ENCODE measurements at regions not wholly inside any gene's neighbourhood (a gene's known extent, or its start where the extent isn't known, plus 50 kb on each side); places are given as distances from the start of the nearest gene placed in this dataset.

- TF ChIP-seq CTCF (IDR thresholded peaks at IDR 0.05) (no peak), REST (IDR thresholded peaks at IDR 0.05; ENCODE audit: low read depth, low read length) (no peak), RAD21 (IDR thresholded peaks at IDR 0.05; ENCODE audit: low read length) (no peak), EP300 (IDR thresholded peaks at IDR 0.05; ENCODE audit: borderline replicate concordance in 1 of 2, low read depth in 1 of 2, low read length in 1 of 2) (no peak), USF1 (IDR thresholded peaks at IDR 0.05; ENCODE audit: borderline replicate concordance, low read depth) (no peak)
These were observed 180.1 kb upstream of the MMS22L start for GRCh38 chr6:97462938-97463598.
